Parathyroid adenoma (tissue), 2 donors: ENCODE measurements at regions not wholly inside any gene's neighbourhood (a gene's known extent, or its start where the extent isn't known, plus 50 kb on each side); places are given as distances from the start of the nearest gene placed in this dataset.

ENCODE experiments used
- H2AFZ ChIP-seq: fragments of 300-600 bp; sonication (generic); one replicate; pipeline ENCODE4 v1.7.0; 2017; ENCODE audit warnings: antibody characterized with exemption, mild to moderate bottlenecking
- H3K27ac ChIP-seq: fragments of 300-600 bp; sonication (generic); one replicate; pipeline ENCODE4 v1.7.0; 2017
- H3K27me3 ChIP-seq: fragments of 300-600 bp; sonication (generic); one replicate; pipeline ENCODE4 v1.7.0; 2017; ENCODE audit warnings: low read length; ENCODE audit not compliant: control insufficient read depth, insufficient read depth
- H3K36me3 ChIP-seq: fragments of 300-600 bp; sonication (generic); one replicate; pipeline ENCODE4 v1.7.0; 2017; ENCODE audit warnings: low read length; ENCODE audit not compliant: control insufficient read depth, insufficient read depth
- H3K4me1 ChIP-seq: fragments of 300-600 bp; sonication (generic); one replicate; pipeline ENCODE4 v1.7.0; 2017; ENCODE audit warnings: control low read depth
- H3K4me2 ChIP-seq: fragments of 300-600 bp; sonication (generic); one replicate; pipeline ENCODE4 v1.7.0; 2017; ENCODE audit warnings: low read length
- H3K4me3 ChIP-seq: fragments of 300-600 bp; sonication (generic); one replicate; pipeline ENCODE4 v1.7.0; 2017; ENCODE audit warnings: low read depth, low read length
- H3K79me2 ChIP-seq: fragments of 300-600 bp; sonication (generic); one replicate; pipeline ENCODE4 v1.7.0; 2017; ENCODE audit warnings: control low read depth
- H3K9ac ChIP-seq: fragments of 300-600 bp; sonication (generic); one replicate; pipeline ENCODE4 v1.7.0; 2017; ENCODE audit warnings: mild to moderate bottlenecking
- H3K9me3 ChIP-seq: fragments of 300-600 bp; sonication (generic); one replicate; pipeline ENCODE4 v1.7.0; 2017; ENCODE audit warnings: low read length; ENCODE audit not compliant: control insufficient read depth
- TF ChIP-seq, protein P1 (sequence below): fragments of 300-600 bp; sonication (generic); IDR thresholded peaks from one replicate; pipeline ENCODE4 v1.7.0; 2017; ENCODE audit warnings: antibody characterized with exemption, mild to moderate bottlenecking
- donor health status: primary hyperparathyroidism.

DNA sequence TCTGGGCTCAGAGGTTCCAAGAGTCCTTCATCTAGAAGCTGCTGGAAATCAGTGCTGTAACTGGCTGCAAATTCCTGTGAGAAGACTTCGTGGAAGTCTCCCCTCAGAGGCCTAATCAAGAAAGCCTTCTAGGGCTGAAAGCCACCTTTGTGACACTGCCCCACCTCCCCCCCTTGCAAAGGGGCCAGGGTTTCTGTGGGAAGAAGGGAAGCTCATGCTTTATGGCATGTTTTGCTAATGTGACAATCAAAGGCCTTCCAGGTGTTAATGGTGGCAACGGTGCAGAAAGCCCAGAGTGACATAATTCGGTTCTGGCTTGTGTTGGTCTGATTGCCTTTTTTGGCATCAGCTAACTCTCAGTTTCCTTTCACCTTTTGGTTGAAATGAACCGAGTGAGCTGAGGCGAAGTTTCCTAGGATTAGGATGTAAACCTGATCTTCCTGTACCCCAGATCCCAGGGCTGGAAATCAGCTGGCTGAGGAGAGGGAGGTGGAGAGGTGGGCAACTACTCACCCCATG lies 126.9 kb upstream of the TRIB2 start:
- H3K9me3 ChIP-seq, result no peaks in the 10 kb centered on the region
- TF ChIP-seq, protein P1, sequence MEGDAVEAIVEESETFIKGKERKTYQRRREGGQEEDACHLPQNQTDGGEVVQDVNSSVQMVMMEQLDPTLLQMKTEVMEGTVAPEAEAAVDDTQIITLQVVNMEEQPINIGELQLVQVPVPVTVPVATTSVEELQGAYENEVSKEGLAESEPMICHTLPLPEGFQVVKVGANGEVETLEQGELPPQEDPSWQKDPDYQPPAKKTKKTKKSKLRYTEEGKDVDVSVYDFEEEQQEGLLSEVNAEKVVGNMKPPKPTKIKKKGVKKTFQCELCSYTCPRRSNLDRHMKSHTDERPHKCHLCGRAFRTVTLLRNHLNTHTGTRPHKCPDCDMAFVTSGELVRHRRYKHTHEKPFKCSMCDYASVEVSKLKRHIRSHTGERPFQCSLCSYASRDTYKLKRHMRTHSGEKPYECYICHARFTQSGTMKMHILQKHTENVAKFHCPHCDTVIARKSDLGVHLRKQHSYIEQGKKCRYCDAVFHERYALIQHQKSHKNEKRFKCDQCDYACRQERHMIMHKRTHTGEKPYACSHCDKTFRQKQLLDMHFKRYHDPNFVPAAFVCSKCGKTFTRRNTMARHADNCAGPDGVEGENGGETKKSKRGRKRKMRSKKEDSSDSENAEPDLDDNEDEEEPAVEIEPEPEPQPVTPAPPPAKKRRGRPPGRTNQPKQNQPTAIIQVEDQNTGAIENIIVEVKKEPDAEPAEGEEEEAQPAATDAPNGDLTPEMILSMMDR, result no peak
- no peaks in the 10 kb centered on the region for H3K79me2 ChIP-seq
- H3K9ac ChIP-seq, result no peak overlapping the region
- H2AFZ ChIP-seq, result peak overlapping the region; percentile 12
- H3K4me3 ChIP-seq, result no peak overlapping the region
- no peak overlapping the region for H3K27ac ChIP-seq
- no peaks in the 10 kb centered on the region for H3K36me3 ChIP-seq
- H3K4me1 ChIP-seq, result no peaks in the 10 kb centered on the region
- no peaks in the 10 kb centered on the region for H3K27me3 ChIP-seq
- no peak overlapping the region for H3K4me2 ChIP-seq

GRCh38 chr2:12592296-12592695 lies 124.4 kb upstream of the TRIB2 start:
- H2AFZ ChIP-seq, result no peak overlapping the region
- no peak overlapping the region for H3K27ac ChIP-seq
- no peak overlapping the region for H3K4me3 ChIP-seq
- no peak overlapping the region for H3K9ac ChIP-seq
- H3K36me3 ChIP-seq, result no peaks in the 10 kb centered on the region
- H3K27me3 ChIP-seq, result no peaks in the 10 kb centered on the region
- H3K9me3 ChIP-seq, result no peaks in the 10 kb centered on the region
- H3K79me2 ChIP-seq, result no peaks in the 10 kb centered on the region
- TF ChIP-seq, protein P1, result no peak
- no peak overlapping the region for H3K4me2 ChIP-seq
- H3K4me1 ChIP-seq, result no peaks in the 10 kb centered on the region

DNA sequence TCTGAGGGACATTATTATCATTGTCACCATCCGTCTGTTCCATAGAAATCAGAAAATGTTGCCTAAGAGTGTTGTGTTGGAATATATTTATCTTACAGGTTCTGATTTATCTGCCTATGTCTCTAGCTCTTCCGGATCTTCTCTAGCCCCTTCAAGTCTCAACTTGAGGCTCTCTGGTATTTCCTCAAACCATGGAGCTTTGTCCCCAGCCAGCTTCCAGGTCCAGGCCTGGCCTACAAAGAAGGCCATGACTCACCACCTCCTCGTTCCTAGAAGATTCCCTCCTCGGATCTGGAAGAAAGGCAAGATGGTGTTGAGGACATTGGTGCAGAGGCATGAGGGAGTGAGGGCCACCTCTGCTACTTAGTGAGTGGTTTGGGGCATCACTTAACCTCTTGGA lies 122.1 kb upstream of the TRIB2 start:
- Histone ChIP-seq H3K4me3 (no peak overlapping the region), H3K79me2 (no peaks in the 10 kb centered on the region), H3K9ac (no peak overlapping the region), H3K4me1 (no peaks in the 10 kb centered on the region), H3K36me3 (no peaks in the 10 kb centered on the region), H3K9me3 (no peaks in the 10 kb centered on the region), H2AFZ (no peak overlapping the region), H3K27ac (no peak overlapping the region), H3K27me3 (no peaks in the 10 kb centered on the region), H3K4me2 (no peak overlapping the region)
- TF ChIP-seq, protein P1, result no peak

DNA sequence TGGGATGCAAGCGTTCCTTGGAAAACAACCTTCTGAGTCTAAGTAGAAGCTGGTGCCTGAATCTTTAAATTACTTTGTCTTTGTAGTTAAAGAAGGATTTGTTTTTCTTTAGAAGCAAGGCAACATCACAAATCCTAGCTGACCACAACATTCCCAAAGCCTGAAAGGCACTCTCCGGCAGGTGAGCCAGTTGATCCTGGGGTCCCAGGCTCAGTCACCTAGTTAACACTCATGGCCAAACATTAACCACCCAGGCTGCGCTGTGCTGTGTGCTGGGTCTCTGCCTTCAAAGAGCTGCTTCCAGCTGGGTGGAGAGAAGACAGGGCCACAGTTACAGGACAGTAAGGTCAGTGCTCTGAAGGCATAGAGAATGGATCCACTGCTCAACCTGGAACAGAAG lies 120.0 kb upstream of the TRIB2 start:
- no peaks in the 10 kb centered on the region for H3K9me3 ChIP-seq
- H3K79me2 ChIP-seq, result no peaks in the 10 kb centered on the region
- no peak overlapping the region for H3K4me2 ChIP-seq
- no peaks in the 10 kb centered on the region for H3K27me3 ChIP-seq
- TF ChIP-seq, protein P1, result no peak
- no peak overlapping the region for H3K4me3 ChIP-seq
- no peak overlapping the region for H3K27ac ChIP-seq
- no peak overlapping the region for H2AFZ ChIP-seq
- H3K36me3 ChIP-seq, result no peaks in the 10 kb centered on the region
- H3K9ac ChIP-seq, result no peak overlapping the region
- H3K4me1 ChIP-seq, result no peaks in the 10 kb centered on the region

GRCh38 chr2:12597610-12598009 lies 119.1 kb upstream of the TRIB2 start:
- H3K27ac ChIP-seq, result no peak overlapping the region
- no peaks in the 10 kb centered on the region for H3K9me3 ChIP-seq
- H3K4me1 ChIP-seq, result no peaks in the 10 kb centered on the region

More at GRCh38 chr2:12597610-12598009, 119.1 kb upstream of the TRIB2 start:
- Histone ChIP-seq H3K36me3 (no peaks in the 10 kb centered on the region), H3K27me3 (no peaks in the 10 kb centered on the region), H3K79me2 (no peaks in the 10 kb centered on the region), H3K4me3 (no peak overlapping the region), H3K4me2 (no peak overlapping the region), H2AFZ (peak overlapping the region; percentile 2), H3K9ac (no peak overlapping the region)
- TF ChIP-seq, protein P1, result no peak
